HG03280 (cell line): ENCODE measurements at regions not wholly inside any gene's neighbourhood (a gene's known extent, or its start where the extent isn't known, plus 50 kb on each side); places are given as distances from the start of the nearest gene placed in this dataset.
A peak's percentile ranks its signal among the peaks of the same experiment; 100 is the strongest.
"Not testable (repeated sequence)": the region's sequence is repeated elsewhere in the genome, so short reads cannot be mapped to it uniquely, and the experiment has no call there.

Source experiments
- ATAC-seq: cut with Tn5 transposase; IDR thresholded peaks from one replicate; pipeline ENCODE4 v1.9.1; 2021; ENCODE audit warnings: mild to moderate bottlenecking, moderate library complexity; ENCODE audit not compliant: unreplicated experiment

GRCh38 chr2:59249441-59250306 is 1008.5 kb upstream of the FANCL start:
- no peak for ATAC-seq

GRCh38 chr2:59239146-59239545 is 998.0 kb upstream of the FANCL start:
- no peak for ATAC-seq

GRCh38 chr2:59237311-59237710 is 996.2 kb upstream of the FANCL start:
- no peak for ATAC-seq

GRCh38 chr2:59236723-59237122 is 995.6 kb upstream of the FANCL start:
- ATAC-seq: no peak

GRCh38 chr2:59233920-59234319 is 992.8 kb upstream of the FANCL start:
- ATAC-seq: no peak

- no peak for ATAC-seq
These were observed 992.3 kb upstream of the FANCL start for GRCh38 chr2:59233448-59233847.

GRCh38 chr2:59232394-59233165 is 991.5 kb upstream of the FANCL start:
- peak; percentile 82 for ATAC-seq

GRCh38 chr2:59226362-59226761 is 985.2 kb upstream of the FANCL start:
- not testable (repeated sequence) for ATAC-seq

- ATAC-seq: no peak
These were observed 982.6 kb upstream of the FANCL start for GRCh38 chr2:59223742-59224141.

- ATAC-seq: no peak
These were observed 976.2 kb upstream of the FANCL start for GRCh38 chr2:59217360-59217759.

- ATAC-seq: no peak
These were observed 965.2 kb upstream of the FANCL start for GRCh38 chr2:59206361-59206760.

GRCh38 chr2:59204040-59204439 is 962.9 kb upstream of the FANCL start:
- no peak for ATAC-seq

- ATAC-seq: no peak
These were observed 955.4 kb upstream of the FANCL start for GRCh38 chr2:59196491-59196890.

- ATAC-seq: no peak
These were observed 954.7 kb upstream of the FANCL start for GRCh38 chr2:59195851-59196250.

- no peak for ATAC-seq
These were observed 950.7 kb upstream of the FANCL start for GRCh38 chr2:59191781-59192180.

GRCh38 chr2:59190518-59190917 is 949.4 kb upstream of the FANCL start:
- ATAC-seq: no peak

GRCh38 chr2:59184276-59185020 is 943.3 kb upstream of the FANCL start:
- no peak for ATAC-seq

- ATAC-seq: no peak
These were observed 941.9 kb upstream of the FANCL start for GRCh38 chr2:59183070-59183469.

- ATAC-seq: no peak
These were observed 941.1 kb upstream of the FANCL start for GRCh38 chr2:59182249-59182648.

- ATAC-seq: no peak
These were observed 940.2 kb upstream of the FANCL start for GRCh38 chr2:59181347-59181746.

GRCh38 chr2:59180621-59181020 is 939.5 kb upstream of the FANCL start:
- ATAC-seq: no peak
